Stimulated activated CD4-positive, alpha-beta T cell treated with anti-CD3 and anti-CD28 coated beads, Interleukin-4, amount 100 ng/mL, for 48 hours (primary cell): ENCODE measurements at regions not wholly inside any gene's neighbourhood (a gene's known extent, or its start where the extent isn't known, plus 50 kb on each side); places are given as distances from the start of the nearest gene placed in this dataset.

ENCODE experiments used
- DNase-seq, 2 donors: peaks; one replicate each; pipeline ENCODE4 v3.0.0-alpha.2; 2020; ENCODE audit warnings: low read depth in 2 of 2

- no peak for DNase-seq
Measured at GRCh38 chr9:68644831-68645230, 60.2 kb upstream of the PIP5K1B start.

GRCh38 chr9:68648164-68648563 is 56.9 kb upstream of the PIP5K1B start:
- DNase-seq = no peak

- no peak for DNase-seq
Measured at GRCh38 chr9:68648971-68649370, 56.1 kb upstream of the PIP5K1B start.

- DNase-seq = no peak
Measured at GRCh38 chr9:68651280-68651893, 53.7 kb upstream of the PIP5K1B start.

GRCh38 chr9:68653141-68653595 is 51.9 kb upstream of the PIP5K1B start:
- DNase-seq = peak; percentile 11 to 44

GRCh38 chr9:68654075-68654474 is 51.0 kb upstream of the PIP5K1B start:
- DNase-seq = no peak
